GM13976 (cell line): ENCODE measurements at regions not wholly inside any gene's neighbourhood (a gene's known extent, or its start where the extent isn't known, plus 50 kb on each side); places are given as distances from the start of the nearest gene placed in this dataset.

Source experiments
- DNase-seq: peaks from one replicate; pipeline ENCODE4 v3.0.0; 2012; ENCODE audit warnings: low spot score
- in situ Hi-C: fragments of 300-500 bp; cut with MboI; formaldehyde crosslinking; loops from one replicate; pipeline ENCODE4 v1.12.0; 2022; ENCODE audit warnings: low sequenced_read_pairs, mixed read lengths, inconsistent platforms; ENCODE audit not compliant: unreplicated experiment
- TF ChIP-seq, protein P1 (sequence below): IDR thresholded peaks from 2 replicates; pipeline ENCODE4 v1.5.1; 2012; ENCODE audit warnings: borderline replicate concordance, mild to moderate bottlenecking; ENCODE audit not compliant: insufficient read depth; ENCODE audit errors: extremely low read depth, missing control alignments, control extremely low read depth

DNA sequence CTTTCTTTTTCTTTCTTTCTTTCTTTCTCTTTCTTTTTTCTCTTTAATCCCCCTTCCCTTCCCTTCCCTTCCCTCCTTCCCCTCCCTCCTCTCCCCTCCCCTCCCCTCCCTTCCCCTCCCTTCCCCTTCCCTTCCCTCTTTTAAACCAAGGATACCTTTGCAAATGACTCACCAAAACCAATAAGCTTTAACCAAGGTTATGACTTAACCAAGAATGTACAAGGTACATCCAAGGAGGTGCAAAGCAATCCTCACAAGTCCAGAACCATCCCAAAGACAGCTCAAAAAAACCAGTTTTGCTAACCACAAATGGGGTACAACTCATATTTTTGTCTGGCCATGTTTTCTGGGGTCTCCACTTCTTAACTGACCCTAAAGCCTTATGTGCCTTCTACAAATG, 174.7 kb upstream of the PPP1R2C start:
- TF ChIP-seq, protein P1, sequence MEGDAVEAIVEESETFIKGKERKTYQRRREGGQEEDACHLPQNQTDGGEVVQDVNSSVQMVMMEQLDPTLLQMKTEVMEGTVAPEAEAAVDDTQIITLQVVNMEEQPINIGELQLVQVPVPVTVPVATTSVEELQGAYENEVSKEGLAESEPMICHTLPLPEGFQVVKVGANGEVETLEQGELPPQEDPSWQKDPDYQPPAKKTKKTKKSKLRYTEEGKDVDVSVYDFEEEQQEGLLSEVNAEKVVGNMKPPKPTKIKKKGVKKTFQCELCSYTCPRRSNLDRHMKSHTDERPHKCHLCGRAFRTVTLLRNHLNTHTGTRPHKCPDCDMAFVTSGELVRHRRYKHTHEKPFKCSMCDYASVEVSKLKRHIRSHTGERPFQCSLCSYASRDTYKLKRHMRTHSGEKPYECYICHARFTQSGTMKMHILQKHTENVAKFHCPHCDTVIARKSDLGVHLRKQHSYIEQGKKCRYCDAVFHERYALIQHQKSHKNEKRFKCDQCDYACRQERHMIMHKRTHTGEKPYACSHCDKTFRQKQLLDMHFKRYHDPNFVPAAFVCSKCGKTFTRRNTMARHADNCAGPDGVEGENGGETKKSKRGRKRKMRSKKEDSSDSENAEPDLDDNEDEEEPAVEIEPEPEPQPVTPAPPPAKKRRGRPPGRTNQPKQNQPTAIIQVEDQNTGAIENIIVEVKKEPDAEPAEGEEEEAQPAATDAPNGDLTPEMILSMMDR = no peak
- no peak for DNase-seq
- in situ Hi-C loops = no loop called here

DNA sequence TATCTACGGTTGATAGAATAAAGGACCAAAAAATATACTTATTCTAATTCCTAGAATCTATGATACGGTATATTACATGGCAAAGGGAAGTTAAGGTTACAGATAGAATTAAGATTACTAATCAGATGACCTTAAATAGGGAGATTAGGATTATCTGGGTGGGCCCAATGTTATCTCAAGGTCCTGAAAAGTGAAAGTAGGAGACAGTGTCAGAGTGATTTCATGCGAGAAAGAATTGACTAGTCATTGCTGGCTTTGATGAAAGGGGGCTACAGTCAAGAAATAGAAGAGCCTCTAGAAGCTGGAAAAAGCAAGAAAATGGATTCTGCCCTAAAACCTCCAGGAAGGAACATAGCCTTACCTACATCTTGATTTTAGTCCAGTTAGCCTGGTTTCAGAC, 176.9 kb upstream of the PPP1R2C start:
- in situ Hi-C loops = no loop called here
- no peak for DNase-seq
- TF ChIP-seq, protein P1 = no peak

DNA sequence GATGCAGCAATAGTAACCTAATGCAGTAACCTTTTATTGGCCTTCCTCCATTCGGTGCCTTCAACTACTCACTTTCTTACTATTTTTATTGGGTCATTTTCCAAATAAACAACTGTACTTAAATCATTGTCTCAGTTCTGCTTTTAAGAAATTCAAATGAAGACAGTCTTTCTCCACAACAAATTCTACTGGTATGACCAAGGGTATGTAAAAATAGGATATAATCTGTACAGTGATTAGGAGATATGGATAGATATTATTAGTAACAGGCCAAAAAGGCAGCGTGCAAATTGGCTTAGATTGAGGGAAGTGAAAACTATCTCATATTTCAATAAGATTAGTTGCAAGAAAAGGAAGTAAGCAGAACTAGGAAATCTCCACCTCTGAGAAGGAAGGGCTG, 177.4 kb upstream of the PPP1R2C start:
- in situ Hi-C loops = no loop called here
- DNase-seq = peak; percentile 3
- TF ChIP-seq, protein P1 = no peak

DNA sequence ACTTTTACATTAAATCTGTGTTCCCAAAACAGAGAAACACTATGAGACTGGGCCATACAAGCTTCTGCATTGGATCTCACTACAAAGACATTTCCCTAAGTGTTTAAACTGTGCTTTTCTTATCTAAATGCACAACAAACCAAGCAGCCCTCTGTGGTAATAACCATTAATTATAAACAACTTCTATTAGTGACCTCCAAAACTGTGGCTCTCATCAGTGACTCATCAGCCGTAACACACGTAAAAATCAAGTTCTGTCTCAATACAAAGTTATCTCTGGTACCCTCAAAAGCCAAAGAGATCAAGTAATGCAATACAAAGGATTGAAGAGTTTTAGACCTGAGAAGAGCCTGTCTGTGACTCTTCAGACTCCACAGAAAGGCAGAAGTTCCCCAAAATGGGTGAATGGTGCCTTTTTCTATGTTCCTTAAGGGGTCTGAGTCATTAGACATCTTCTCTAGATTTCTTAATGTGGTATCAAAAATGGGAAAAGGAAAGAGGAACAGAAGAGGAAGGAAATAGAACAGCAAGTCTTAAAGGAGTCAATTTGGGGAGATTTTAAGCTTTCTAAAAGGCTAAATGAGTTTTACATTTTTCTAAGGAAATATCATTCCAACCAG, 189.8 kb upstream of the PPP1R2C start:
- no peak for DNase-seq
- in situ Hi-C loops = no loop called here
- TF ChIP-seq, protein P1 = no peak

DNA sequence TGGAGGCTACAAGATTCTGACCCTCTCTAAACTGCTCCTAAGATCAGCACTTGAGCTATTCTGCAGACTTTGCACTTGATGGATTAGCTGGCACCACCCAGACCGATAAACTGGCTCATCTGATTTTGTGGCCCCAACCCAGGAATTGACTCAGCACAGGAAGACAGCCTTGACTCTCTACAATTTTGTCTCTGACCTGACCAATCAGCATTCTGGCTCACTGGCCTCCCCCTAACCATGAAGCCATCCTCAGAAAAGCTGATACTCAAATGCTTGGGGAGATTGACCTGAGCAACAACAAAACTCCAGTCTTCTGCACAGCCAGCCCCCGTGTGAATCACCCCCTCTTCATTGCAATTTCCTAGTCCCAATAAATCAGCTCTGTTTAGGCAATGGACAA, 195.4 kb upstream of the PPP1R2C start:
- in situ Hi-C loops = no loop called here
- no peak for DNase-seq
- TF ChIP-seq, protein P1 = no peak

DNA sequence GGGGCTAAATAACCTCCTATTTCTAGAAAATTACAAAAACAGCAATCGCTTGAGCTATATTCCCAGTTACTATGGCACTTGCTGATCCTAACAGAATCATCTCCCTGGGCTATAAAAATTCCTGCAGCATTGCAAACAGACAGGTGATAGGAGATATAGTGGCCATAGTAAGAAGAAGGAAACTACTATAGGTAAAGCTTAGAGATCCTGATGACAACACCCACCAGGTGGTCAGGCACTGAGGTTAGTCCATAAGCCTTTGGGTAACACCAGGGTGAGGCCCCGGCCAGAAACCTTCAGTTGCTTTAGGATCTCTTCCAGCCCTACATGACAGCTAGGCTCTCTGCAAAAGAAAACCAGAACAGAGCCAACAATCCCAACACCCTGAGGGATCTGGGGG, 197.9 kb upstream of the PPP1R2C start:
- in situ Hi-C loops = no loop called here
- TF ChIP-seq, protein P1 = no peak
- no peak for DNase-seq
